NCI-H774 (cell line): ENCODE measurements at regions not wholly inside any gene's neighbourhood (a gene's known extent, or its start where the extent isn't known, plus 50 kb on each side); places are given as distances from the start of the nearest gene placed in this dataset.

Experiments
- DNase-seq: peaks from one replicate; lab custom pipeline; 2025; lab: John Stamatoyannopoulos, UW

DNA sequence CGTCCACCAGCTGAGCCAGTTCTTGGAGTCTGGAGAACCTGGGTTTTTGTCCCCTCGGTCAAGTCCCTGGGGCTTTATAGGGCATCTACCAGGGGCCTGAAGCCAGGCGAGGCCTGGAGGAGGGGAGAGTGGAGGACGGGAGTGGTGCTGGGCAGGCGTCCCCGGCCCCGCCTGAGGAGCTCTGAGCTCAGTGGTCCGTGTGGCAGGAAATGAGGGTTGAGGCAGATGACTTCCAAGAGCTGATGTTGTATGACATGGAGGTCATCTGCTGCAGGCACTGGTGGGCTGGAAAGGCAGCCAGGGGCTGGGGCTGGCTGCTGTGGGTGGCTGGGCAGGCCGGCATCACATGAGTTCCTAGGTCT is 118.5 kb upstream of the HS6ST1 start:
- DNase-seq: no peak

DNA sequence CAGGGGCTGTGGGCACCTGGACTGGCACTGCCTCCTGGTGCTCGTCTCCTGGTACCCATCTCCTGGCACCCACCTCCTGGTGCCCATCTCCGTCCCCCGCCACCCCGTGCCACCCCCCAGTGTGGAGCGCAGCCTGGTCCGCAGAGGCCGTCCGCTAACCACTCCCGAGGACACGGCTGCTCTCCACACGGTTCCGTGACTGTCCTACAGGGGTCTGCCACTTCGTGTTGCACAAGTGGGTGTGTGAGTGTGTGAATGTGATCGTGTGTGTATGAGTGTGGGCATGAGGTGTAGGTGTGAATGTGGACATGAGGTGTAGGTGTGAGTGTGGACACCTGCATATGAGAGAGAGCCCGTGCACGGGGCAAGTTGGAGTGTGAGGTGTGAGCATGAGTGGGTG is 119.4 kb upstream of the HS6ST1 start:
- no peak for DNase-seq

DNA sequence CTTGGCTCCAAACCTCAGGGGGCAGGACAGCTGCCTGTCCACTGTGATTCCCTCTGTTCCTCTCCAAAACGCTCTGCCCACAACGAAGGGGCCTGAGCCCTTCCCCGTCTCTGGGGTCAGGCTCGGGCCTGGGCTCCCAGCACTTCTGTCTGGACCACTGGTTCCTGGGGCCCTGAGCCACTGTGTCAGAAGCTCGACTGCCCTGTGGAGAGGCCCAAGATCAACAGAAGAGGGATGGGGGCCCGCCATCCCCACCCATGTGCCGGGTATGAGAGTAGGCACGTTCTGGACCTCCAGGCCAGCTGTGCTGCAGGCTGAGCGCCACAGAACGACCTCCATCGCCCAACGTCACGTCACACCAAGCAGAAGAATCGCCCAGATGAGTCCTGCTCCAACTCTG is 119.9 kb upstream of the HS6ST1 start:
- DNase-seq: no peak

DNA sequence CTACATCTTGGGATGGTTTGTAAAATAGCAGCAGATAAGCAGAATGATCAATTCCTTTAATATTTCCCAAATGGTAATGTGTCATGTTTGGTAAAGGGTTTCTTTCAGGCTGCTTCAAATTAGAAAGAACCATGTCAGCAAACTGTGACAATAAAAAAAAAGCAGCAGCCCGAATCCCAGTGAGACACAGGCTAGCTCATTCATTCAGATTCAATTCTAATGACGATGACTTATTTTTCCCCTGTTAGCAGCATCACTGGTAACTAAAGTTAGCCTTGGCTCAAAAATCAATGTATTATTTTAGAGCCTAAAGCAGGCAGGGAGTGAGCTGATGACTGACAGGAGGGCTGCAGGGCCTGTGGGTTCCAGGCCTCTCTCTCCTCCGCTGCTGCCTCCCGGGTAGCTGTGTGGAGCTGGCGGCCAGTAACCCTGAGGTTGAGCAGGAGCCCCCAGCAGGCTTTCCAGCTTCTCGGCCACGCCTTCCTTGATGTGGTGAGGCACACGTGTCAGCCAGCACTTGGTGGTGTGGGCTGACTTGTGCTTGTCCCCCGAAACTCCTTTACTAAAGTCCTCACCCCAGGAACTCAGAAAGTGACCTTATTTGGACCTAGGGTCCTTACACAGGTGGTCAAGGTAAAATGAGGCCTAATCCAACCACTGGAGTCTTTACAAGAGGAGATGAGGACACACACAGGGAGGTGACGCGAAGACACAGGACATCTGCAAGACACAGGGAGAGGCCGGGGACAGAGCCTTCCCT is 120.5 kb upstream of the HS6ST1 start:
- no peak for DNase-seq

DNA sequence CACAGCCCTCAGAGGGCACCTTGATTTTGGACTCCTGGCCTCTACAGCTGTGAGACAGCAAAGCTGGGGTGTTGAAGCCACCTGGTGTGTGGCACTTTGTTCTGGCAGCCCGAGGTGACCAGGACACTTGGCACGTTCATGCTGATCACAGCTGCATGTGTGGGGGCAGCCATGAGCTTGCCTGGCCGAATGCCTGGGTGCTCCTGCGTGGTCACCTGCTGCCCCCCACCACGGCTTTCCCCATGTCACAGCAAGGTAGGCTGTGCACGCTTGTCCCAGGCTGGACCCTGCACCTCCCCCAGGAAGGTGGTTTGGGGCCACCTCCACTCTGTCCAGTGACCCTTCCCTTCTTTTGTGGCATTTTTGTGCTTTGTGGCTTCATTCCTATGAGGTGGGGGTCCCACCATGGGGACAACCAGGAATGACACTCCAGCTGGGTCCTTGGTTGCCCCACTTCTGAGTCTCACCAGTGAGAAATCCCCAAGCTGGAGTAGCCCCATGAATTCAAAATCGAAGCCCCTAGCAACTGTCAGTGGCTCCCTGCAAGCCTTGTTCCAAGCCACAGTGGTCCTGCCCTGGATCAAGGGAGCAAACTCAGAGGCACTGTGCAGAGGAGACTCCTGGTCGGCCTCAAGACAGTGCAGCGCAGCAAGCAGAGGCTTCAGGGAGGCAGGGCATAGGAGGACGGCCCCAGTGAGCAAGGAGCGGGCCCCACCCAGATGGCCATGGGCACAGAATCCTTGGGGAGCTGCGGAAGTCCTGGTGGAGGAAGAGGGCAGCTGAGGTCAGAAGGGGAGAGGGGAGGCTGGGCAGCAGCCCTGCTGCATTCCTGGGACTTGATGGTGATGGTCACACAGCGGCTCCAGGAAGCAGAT is 121.4 kb upstream of the HS6ST1 start:
- no peak for DNase-seq

DNA sequence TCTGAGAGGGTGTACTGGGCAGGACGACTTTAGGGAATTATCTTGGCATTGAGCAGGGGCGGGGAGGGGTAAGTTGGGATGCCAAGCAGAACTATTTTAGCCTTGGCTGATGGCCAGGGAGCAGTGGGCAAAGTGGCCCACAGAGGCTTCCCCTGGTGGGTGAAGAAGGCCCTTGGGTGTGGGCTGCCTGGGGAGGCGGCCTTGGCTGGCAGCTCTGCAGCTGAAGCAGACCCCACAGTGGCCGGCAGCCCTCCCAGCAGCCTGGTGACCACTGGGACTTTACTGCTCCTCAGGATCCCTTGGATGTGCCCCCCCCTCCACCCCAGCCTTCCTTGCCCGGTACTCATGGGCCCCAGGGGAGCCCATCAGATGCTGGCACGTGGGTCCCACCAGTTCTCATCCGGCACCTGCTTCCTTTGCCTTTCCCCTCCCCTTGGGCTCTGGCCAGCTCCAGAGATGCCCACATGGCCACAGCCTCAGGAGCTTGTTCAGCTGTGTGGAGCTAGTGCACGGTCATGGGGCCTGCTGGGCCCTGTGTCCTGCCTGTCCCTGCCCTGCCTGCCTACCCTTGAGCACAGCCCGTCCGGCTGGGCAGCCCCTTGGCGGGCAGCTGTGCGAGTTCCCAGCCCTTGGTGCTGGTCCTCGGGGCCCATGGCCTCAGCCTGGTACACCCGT is 122.1 kb upstream of the HS6ST1 start:
- DNase-seq: no peak

DNA sequence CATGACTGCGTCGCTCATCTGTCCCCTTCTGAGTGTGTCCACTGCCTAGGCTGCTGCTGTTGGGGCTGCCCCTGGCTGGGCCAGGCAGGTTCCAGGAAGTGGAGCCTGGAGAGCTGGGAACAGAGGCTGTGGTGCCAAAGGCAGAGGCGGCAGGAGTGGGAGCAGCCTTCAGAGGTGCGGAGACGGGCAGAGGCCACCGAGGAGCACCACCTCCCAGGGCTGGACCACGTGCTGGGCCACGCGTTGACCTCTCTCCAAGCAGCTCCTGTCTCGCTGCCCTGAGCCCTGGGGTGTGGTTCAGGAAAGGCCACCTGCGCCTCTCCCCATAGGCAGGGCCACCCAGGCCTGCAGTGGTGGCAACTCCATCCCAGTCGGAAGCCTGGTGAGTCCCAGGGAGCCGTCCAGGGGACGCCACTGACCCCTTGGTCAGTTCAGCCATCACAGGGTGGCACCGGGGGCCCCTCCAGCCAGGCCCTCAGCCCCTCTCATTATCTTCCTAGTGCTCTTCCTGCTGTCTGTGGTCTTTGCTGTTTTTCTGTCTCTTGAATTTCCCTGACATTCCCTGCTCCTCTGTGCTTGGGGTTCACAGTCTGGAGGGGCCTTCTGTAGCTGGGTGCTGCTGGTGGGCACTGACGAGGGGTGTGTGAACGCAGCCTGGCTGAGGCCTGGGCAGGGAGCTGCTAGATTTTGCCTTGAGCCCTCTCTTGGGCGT is 122.8 kb upstream of the HS6ST1 start:
- DNase-seq: no peak

DNA sequence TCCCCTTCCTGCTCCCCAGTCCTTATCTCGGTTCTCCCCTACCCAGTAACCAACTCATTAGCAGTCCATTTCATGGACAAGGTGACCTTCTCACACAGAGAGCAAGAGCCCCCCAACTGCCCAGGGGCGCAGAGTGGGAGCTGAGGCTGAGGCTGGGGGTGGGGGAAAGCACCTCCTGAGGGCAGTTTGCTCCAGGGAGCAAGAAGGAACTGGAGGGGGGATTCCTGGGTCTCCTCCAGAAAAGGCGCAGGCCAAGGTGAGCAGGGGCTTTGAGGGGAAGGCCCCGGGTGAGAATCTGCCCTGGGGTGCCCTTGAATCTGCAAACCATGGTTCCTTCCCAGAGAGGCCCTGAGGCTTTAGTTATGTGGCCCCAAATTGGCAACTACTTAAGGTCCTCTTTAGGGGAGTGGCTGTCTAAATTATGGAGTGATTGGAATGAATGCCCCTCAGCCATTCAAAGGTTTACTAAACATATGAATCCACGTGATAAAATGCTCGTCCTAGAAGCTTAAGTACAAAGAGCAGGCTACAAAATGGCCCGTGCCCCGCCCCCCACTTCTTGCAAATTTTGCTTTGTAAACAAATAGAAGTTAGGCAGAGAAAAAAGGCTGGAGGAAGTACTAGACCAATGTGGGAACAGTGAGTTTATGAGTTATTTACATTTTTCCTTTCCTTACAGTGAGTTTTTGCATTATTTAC is 123.5 kb upstream of the HS6ST1 start:
- DNase-seq: no peak

DNA sequence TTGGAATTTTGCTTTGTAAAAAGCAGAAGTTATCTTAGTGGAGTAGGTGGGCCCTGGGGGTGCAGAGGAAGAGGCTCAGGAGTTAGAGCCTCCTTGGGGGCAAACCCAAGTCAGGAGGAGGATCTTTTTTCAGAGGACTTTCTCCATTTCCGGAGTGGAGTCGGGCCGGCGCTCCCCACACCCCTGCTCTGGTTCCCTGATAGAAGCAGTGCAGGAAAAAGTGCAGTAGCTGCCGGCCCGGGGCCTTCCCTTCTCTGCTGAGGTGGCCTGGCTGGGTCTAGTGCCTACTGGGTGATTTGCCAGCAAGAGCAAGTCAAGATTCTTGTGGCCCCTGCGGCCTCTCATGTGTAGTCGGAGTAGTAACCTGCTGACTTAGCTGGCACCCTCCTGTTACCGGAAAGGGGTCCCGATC is 124.2 kb upstream of the HS6ST1 start:
- DNase-seq: no peak

DNA sequence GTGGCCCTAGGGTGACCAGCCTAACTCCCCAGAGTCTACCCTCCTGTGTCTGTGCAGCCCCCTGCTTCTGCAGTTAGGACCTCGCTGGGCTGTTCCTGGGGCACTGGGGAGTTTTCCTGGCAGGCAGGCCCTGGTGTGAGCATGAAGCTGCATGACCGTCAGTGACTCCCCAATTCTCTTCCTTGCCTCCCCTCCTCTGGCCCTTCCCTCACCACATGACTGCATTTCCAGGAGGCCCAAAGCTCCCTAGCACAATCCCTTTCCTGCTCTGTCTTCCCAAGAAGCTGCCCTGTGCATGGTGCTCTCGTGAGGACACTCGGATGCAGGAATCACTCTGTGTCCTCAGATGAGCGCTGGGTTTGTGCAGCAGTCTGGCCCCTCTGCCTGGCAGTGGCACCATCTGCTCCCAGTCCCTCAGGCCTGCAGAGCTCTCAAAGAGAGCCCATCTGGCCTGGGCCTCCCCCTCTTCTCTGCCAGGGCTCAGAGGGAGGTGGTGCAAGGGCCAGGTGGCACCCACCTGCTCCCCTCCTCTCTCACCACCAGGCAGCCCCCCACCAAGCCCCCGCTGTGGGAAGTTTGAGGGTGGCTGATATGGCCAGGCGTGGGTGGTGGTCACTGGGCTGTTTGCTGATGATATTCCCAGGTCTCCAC is 125.6 kb upstream of the HS6ST1 start:
- no peak for DNase-seq

DNA sequence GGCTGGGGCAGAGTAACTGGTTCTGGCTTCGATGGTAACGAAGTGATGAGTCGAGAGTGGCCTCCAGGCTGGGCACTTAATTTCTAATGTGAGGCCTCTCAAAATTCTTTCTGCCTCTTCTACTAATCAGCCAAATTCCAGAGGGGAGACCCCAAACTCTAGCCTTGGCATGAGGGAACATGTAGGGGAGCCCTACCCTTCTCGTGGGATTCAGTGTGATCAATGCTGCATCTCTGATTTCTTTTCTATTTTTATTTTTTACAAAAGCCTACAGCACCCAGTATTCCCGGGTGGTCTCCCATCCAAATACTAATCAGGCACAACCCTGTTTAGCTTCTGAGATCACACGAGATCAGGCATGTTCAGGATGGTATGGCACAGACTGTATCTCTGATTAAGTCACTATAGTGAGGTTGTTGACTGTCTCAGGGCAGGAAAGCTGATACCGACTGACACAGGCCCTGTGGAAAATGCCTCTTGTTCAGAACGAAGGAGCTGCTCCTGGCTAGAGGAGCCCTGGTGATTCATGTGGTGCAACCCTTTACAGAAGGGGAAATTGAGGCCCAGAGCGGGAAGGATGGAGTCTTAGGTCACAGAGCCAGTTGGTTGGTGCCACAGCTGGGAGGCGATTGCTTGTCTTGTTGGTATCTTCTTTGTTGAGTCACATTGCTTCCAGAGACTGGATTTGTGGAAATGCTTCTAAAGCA is 126.3 kb upstream of the HS6ST1 start:
- no peak for DNase-seq

DNA sequence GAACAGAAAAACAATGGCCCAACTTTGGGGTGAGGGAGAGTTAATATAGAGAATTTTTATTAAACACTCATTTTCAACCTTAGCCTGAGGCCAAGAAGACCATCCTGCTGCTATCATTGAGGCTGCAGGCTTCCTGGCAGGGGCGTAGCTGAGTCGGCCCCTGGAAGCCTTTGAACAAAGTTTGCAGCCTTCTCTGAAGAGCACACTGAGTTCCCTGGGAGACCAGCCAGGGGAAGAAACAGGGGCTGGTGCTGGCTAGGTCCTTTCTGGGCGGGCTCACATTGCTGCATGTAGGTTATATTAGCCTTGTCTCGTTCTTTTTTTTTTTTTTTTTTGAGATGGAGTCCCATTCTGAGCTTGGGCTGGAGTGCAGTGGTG is 126.8 kb upstream of the HS6ST1 start:
- no peak for DNase-seq

DNA sequence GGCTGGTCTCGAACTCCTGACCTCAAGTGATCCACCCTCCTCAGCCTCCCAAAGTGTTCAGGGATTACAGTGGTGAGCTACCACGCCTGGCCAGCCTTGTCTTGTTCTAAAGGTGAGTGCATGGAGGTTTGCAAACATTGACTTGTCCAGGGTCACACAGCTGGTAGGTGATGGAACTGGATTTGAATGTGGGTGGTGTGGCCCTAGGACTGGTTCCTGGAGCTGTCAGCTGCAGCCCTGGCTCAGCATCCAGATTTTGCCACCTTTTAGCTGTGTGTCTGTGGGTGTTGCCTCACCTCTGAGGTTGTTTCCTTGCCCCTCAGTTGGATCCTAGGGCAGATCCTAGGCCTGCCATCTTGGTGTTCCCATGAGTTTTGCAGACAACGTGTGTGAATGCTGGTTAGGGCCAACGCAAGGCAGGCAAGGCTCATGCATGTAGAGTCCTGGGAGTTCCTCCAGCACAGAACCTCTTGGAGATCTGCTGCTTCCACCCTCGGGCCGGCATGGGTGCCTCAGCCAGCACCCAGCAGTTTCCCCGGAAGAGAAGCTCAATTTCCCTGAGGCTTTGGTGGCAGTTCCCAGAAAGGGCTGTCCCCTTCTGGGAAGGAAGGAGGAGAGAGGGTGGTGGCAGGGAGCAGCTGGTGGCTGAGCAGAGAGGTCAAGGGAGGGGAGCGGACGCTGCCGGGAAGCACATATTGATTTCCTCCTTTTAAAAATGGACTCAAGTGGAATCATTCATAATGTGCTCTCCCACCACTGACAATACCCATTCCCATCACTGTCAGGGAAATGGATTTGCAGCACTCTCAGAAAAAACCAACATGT is 127.6 kb upstream of the HS6ST1 start:
- no peak for DNase-seq

DNA sequence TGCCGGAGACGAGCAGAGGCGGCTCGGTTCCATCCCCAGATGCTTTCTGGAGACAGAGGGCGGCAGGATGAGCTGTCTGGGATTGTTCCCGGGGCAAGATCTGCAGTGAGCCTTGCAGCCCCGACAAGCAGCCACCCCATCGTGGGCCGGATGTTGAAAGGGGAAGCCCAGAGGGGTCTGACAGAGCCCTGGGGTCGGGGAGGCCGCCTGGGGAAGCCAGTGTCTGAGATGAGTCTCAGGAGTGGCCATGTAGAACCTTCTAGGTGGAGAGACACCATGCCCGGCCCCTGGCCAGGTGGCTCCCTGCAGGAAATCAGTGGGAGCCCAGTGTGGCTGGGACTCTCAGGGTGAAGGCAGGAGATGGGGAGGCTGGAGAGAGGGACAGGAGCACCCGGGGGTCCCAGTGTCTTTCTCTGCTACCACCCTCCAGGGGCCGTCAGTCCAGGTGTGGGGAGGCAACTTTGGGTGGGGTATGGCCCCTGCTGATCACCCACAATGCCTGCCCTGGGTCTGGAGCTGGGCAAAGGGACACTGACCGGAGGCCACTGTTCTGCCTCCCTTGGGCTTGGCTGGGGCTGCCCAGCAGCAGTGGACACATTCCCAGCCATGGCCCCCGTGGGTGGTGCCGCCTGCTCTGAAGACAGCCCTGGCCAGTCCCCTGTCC is 128.3 kb upstream of the HS6ST1 start:
- DNase-seq: no peak

DNA sequence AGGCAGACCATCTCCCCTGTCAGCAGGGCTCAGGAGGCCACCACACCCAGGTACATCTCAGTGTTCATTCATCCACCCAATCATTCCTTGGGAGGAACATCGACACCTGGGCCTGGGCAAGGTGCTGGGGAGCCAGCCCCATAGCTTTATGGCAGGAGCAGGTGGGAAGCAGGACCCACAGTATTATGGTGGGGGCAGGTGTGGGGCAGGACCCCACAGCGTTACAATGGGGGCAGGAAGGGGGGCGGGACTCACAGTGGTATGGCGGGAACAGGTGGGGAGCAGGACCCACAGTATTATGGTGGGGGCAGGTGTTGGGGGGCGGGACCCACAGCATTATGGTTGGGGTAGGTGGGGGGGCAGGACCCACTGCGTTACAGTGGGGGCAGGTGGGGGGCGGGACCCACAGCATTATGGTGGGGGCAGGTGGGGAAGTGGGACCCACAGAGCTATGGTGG is 128.9 kb upstream of the HS6ST1 start:
- DNase-seq: no peak

DNA sequence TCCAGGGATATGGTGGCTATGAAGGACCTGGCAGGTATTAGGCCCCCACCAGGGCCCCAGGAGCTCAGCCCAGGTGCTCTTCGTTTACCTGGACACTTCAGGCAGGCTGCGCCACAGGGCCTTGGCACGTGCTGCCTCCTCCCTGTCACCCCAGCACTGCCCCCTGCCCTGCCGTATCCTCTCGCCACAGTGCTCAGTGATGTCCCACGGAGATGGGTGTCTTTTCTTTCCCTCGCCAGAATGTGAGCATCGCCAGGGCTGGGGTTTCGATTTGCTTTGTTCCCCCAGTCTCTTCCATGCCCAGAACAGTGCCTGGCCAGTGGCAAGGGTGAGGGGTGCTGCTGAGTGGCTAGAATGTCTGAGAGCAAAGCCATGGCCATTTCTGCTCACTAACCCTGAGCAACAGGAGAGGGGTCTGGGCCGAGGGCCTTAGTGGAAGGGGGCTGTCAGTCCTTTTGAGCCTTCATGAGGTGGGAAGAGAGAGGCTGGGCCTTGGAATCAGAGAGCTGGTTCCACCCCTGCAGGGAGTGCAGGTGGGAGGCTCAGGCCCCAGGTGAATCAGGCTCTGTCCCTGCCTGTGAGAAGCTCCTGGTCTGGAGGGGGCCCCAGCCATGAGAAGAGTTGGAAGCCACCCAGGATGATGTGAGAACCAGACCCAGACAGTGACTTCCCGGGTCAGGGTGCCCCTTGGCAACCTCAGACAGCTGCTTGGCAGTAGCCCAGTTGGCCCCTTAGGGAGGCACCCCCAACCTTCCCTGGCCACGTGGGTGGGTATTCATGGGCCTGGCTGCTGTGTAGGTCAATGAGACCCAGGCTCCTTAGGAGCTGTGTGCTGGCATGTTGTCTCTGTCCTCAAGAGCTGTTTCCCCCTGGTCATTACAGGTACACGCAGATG is 129.9 kb upstream of the HS6ST1 start:
- DNase-seq: no peak

DNA sequence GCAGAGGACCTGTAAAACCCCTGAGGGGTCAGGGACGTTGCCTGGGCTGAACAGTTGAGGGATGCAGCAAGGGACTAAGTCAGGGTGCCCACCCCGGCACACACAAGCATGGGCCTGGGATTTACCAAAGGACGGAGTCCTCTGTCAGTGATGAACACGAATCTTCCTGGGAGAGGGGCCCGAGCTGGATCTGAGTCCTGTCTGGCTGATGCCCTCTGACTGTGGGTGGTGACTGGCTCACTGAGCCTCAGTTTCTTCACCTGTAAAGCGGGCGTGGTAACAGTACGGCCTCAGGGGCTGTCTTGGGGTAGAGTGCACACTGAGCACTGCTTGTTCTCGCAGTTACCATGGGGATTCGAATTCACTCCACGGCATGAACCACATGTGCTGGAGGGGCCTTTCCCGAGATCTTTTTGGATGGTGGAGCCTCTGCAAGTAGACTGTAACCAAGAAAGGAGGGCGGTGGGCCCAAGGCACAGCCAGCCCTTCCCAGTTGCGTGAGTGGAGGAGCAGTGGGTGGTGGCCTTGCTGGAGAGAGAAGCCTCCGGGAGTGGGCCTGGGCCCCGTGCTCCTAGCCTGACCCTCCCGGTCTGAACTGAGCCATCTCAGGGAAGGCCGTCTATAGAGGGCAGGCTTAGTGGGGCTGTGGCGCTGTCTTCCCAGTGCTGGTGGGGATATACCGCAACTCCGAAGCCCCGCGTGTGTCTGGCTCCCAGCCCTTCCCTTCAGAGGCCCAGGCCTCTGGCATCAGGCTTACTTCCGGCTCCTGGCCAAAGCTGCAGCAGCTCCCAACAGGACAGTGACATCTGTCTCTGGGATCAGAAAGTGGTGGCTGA is 130.8 kb upstream of the HS6ST1 start:
- DNase-seq: no peak
